A549 (cell line): ENCODE measurements at regions not wholly inside any gene's neighbourhood (a gene's known extent, or its start where the extent isn't known, plus 50 kb on each side); places are given as distances from the start of the nearest gene placed in this dataset.

ENCODE experiments used
- ATAC-seq, 2 experiments: fragments of 200-7000 bp in 1 of 2; fragments of >200 bp in 1 of 2; cut with Nextera tagmentation in 1 of 2; cut with Tn5 transposase in 1 of 2; 3 replicates each; pipeline versions ENCODE4 v1.8.0 to v1.9.1; 2018 to 2020; ENCODE audit warnings: mild to moderate bottlenecking in 1 of 2, moderate library complexity in 1 of 2
- CTCF ChIA-PET: fragments of 300-600 bp; sonication (Branson Sonifier 250); formaldehyde crosslinking; extraction: SDS; loops from one replicate; lab custom pipeline; 2021; ENCODE audit warnings: antibody characterized with exemption, inconsistent platforms; lab: Yijun Ruan, JAX
- POLR2A ChIA-PET: fragments of 350-600 bp; formaldehyde crosslinking; extraction: SDS; loops from one replicate; lab custom pipeline; 2021; ENCODE audit warnings: antibody characterized with exemption, inconsistent platforms; lab: Yijun Ruan, JAX
- DNase-seq, 2 experiments: peaks; one replicate each; pipeline versions ENCODE4 v3.0.0 to v3.0.0-alpha.2; 2011 to 2016; ENCODE audit warnings: low read depth in 1 of 2, low spot score in 1 of 2
- FAIRE-seq: peaks from 2 replicates; lab custom pipeline; 2011; peaks lifted over from hg19 to GRCh38; lab: Jason Lieb, UNC
- H3K27ac ChIP-seq, 2 experiments: fragments of >200 bp; sonication (Bioruptor Twin); formaldehyde crosslinking; 3 replicates each; pipeline ENCODE4 v1.5.1; 2016 to 2017
- H3K4me1 ChIP-seq: fragments of >200 bp; sonication (Bioruptor Twin); formaldehyde crosslinking; 3 replicates; pipeline ENCODE4 v1.6.1; 2016
- H3K4me2 ChIP-seq: fragments of >200 bp; sonication (Bioruptor Twin); formaldehyde crosslinking; 3 replicates; pipeline ENCODE4 v1.6.1; 2016
- H3K4me3 ChIP-seq: fragments of >200 bp; sonication (Bioruptor Twin); formaldehyde crosslinking; 3 replicates; pipeline ENCODE4 v1.5.1; 2016
- H3K9me3 ChIP-seq: fragments of >200 bp; sonication (Bioruptor Twin); formaldehyde crosslinking; 3 replicates; pipeline ENCODE4 v1.6.1; 2016
- ATOH8 ChIP-seq: fragments of 250-450 bp; sonication (Bioruptor Pico); IDR thresholded peaks from 2 replicates; pipeline ENCODE4 v1.5.0; 2020; ENCODE audit warnings: low read depth, mild to moderate bottlenecking, moderate library complexity
- CBX8 ChIP-seq: fragments of 200-600 bp; sonication (generic); IDR thresholded peaks from 2 replicates; pipeline ENCODE4 v1.6.1; 2016
- CHD4 ChIP-seq: fragments of 200-600 bp; sonication (generic); IDR thresholded peaks from 2 replicates; pipeline ENCODE4 v1.6.1; 2016; ENCODE audit warnings: antibody characterized with exemption, mild to moderate bottlenecking, borderline replicate concordance
- CTCF ChIP-seq: fragments of >200 bp; sonication (Bioruptor Twin); formaldehyde crosslinking; IDR thresholded peaks from 3 replicates; pipeline ENCODE4 v1.5.1; 2016
- ESRRA ChIP-seq: fragments of 150-350 bp; IDR thresholded peaks from 2 replicates; pipeline ENCODE4 v1.6.1; 2014; ENCODE audit warnings: mild to moderate bottlenecking, low read length, borderline replicate concordance
- FOSL2 ChIP-seq, 2 experiments: fragments of 450-650 bp in 1 of 2; fragments of >200 bp in 1 of 2; sonication (Bioruptor Twin) in 1 of 2; formaldehyde crosslinking; IDR thresholded peaks; 2 replicates each; pipeline versions ENCODE4 v1.5.0 to v1.6.1; 2016 to 2020; ENCODE audit warnings: mild to moderate bottlenecking in 1 of 2, moderate library complexity in 1 of 2
- FOXS1 ChIP-seq: fragments of 250-450 bp; sonication (Bioruptor Pico); IDR thresholded peaks from 2 replicates; pipeline ENCODE4 v1.5.0; 2020; ENCODE audit warnings: mild to moderate bottlenecking, moderate library complexity
- GATA3 ChIP-seq: IDR thresholded peaks from 2 replicates; pipeline ENCODE4 v1.6.1; 2012; ENCODE audit warnings: borderline replicate concordance
- HOXB13 ChIP-seq: fragments of 250-450 bp; sonication (Bioruptor Pico); IDR thresholded peaks from 2 replicates; pipeline ENCODE4 v1.5.0; 2020; ENCODE audit warnings: low read depth, mild to moderate bottlenecking, moderate library complexity
- JUN ChIP-seq, 2 experiments: fragments of >200 bp; sonication (Bioruptor Twin); formaldehyde crosslinking; IDR thresholded peaks; 2 replicates in 1 of 2; 3 replicates in 1 of 2; pipeline ENCODE4 v1.6.1; 2016 to 2017
- NFE2L2 ChIP-seq: fragments of 150-350 bp; conservative IDR thresholded peaks from 2 replicates; pipeline ENCODE4 v1.6.1; 2014; ENCODE audit warnings: low read length
- NPAS2 ChIP-seq: fragments of 250-450 bp; sonication (Bioruptor Pico); IDR thresholded peaks from 2 replicates; pipeline ENCODE4 v1.8.0; 2022; ENCODE audit warnings: mild to moderate bottlenecking, moderate library complexity, borderline replicate concordance
- PBX3 ChIP-seq: IDR thresholded peaks from 2 replicates; pipeline ENCODE4 v1.6.1; 2012
- PHF8 ChIP-seq: fragments of 200-600 bp; sonication (generic); IDR thresholded peaks from 2 replicates; pipeline ENCODE4 v1.6.1; 2016; ENCODE audit warnings: low read depth, mild to moderate bottlenecking, antibody characterized with exemption, moderate library complexity, borderline replicate concordance
- POLR2A ChIP-seq: IDR thresholded peaks from 2 replicates; pipeline ENCODE4 v1.6.1; 2012; ENCODE audit warnings: mild to moderate bottlenecking, low read length
- RCOR1 ChIP-seq: fragments of 150-350 bp; IDR thresholded peaks from 2 replicates; pipeline ENCODE4 v1.6.1; 2014; ENCODE audit warnings: antibody characterized with exemption, low read length, low read depth
- REST ChIP-seq: fragments of 200-600 bp; sonication (generic); IDR thresholded peaks from 2 replicates; pipeline ENCODE4 v1.6.1; 2016; ENCODE audit warnings: antibody characterized with exemption, mild to moderate bottlenecking, moderate library complexity
- TFCP2L1 ChIP-seq: fragments of 250-450 bp; sonication (Bioruptor Pico); IDR thresholded peaks from 2 replicates; pipeline ENCODE4 v1.5.0; 2021; ENCODE audit warnings: mild to moderate bottlenecking
- TP53 ChIP-seq: fragments of 250-450 bp; sonication (Bioruptor Pico); IDR thresholded peaks from 2 replicates; pipeline ENCODE4 v1.5.0; 2021; ENCODE audit warnings: mild to moderate bottlenecking, moderate library complexity
- ZC3H11A ChIP-seq: fragments of 450-650 bp; IDR thresholded peaks from 2 replicates; pipeline ENCODE4 v1.6.1; 2014; ENCODE audit warnings: antibody characterized with exemption, mild to moderate bottlenecking
- ZFP36 ChIP-seq: fragments of 450-650 bp; IDR thresholded peaks from 2 replicates; pipeline ENCODE4 v1.6.1; 2014; ENCODE audit warnings: borderline replicate concordance; ENCODE audit not compliant: partially characterized antibody
- ZSCAN20 ChIP-seq: fragments of 250-450 bp; sonication (Bioruptor Pico); IDR thresholded peaks from 2 replicates; pipeline ENCODE4 v1.8.0; 2022; ENCODE audit warnings: mild to moderate bottlenecking, moderate library complexity
- WGBS: methylation state at CpG from one replicate; pipeline ENCODE4 v1.1.6; 2017; ENCODE audit errors: missing lambda C conversion rate; 5-methylcytosine and 5-hydroxymethylcytosine counted together

GRCh38 chr6:991192-991591, 298.3 kb upstream of the EXOC2 start:
- FAIRE-seq (no peak), ATAC-seq (no peak), DNase-seq (no peak)
- peaks cover 4% of the 10 kb centered on the region; the same call in 1 of the 3 replicates for H3K9me3 ChIP-seq
- H3K27ac ChIP-seq = no peak overlapping the region
- POLR2A ChIA-PET = no interaction called here
- no peaks in the 10 kb centered on the region for H3K4me1 ChIP-seq
- no peak overlapping the region for H3K4me3 ChIP-seq
- TF ChIP-seq RCOR1 (no peak), PHF8 (no peak), ZFP36 (no peak), ATOH8 (CRISPR knock-in tag) (no peak), NFE2L2 (no peak), ZSCAN20 (CRISPR knock-in tag) (no peak), CBX8 (no peak), HOXB13 (CRISPR knock-in tag) (no peak), FOSL2 (IDR thresholded peaks at IDR 0.05) (no peak), FOSL2 (CRISPR knock-in tag; IDR thresholded peaks at IDR 0.05) (no peak), CHD4 (no peak), PBX3 (no peak), ZC3H11A (no peak), NPAS2 (CRISPR knock-in tag) (no peak), FOXS1 (no peak)
- TF ChIP-seq, all 56 proteins: peak for 0
- CTCF ChIA-PET = no interaction called here
- no peak overlapping the region for H3K4me2 ChIP-seq

- DNase-seq = no peak
- no peak overlapping the region for H3K4me3 ChIP-seq
- CTCF ChIA-PET = no interaction called here
- no peaks in the 10 kb centered on the region for H3K4me1 ChIP-seq
- TF ChIP-seq REST = no peak
- TF ChIP-seq CTCF = no peak
- no peak for TF ChIP-seq ESRRA
- TF ChIP-seq CBX8 = no peak
- no peak for TF ChIP-seq JUN (IDR thresholded peaks at IDR 0.05)
- no peak for TF ChIP-seq GATA3
- TF ChIP-seq TFCP2L1 (CRISPR knock-in tag) = no peak
- no peak for TF ChIP-seq POLR2A
- TF ChIP-seq FOSL2 (IDR thresholded peaks at IDR 0.05) = no peak
- no peak for TF ChIP-seq FOSL2 (CRISPR knock-in tag; IDR thresholded peaks at IDR 0.05)
- TF ChIP-seq TP53 (CRISPR knock-in tag) = no peak
- ATAC-seq = no peak
- no peaks in the 10 kb centered on the region for H3K9me3 ChIP-seq
- 43% methylated on average over 4 of the region's 4 CpGs for WGBS
- no peak overlapping the region for H3K27ac ChIP-seq
- POLR2A ChIA-PET = no interaction called here
- no peak for FAIRE-seq
- no peak overlapping the region for H3K4me2 ChIP-seq
Measured at GRCh38 chr6:984031-984430, 291.1 kb upstream of the EXOC2 start.
